H1 (cell line): ENCODE measurements at regions not wholly inside any gene's neighbourhood (a gene's known extent, or its start where the extent isn't known, plus 50 kb on each side); places are given as distances from the start of the nearest gene placed in this dataset.

ENCODE experiments used
- CTCF ChIA-PET: fragments of 300-600 bp; sonication (Branson Sonifier 250); formaldehyde crosslinking; loops from one replicate; lab custom pipeline; 2021; ENCODE audit not compliant: partially characterized antibody; lab: Charles Lee
- POLR2A ChIA-PET: fragments of 300-600 bp; sonication (Branson Sonifier 250); formaldehyde crosslinking; loops from one replicate; lab custom pipeline; 2021; ENCODE audit warnings: inconsistent platforms; ENCODE audit not compliant: partially characterized antibody; lab: Charles Lee
- DNase-seq, 2 experiments: peaks; one replicate each; pipeline versions ENCODE4 v3.0.0 to v3.0.0-alpha.2; 2010 to 2022; ENCODE audit warnings: low spot score in 2 of 2, low read depth in 1 of 2, mixed read lengths in 1 of 2
- FAIRE-seq: peaks from 2 replicates; lab custom pipeline; 2011; peaks lifted over from hg19 to GRCh38; lab: Jason Lieb, UNC
- H2AFZ ChIP-seq: 2 replicates; pipeline ENCODE4 v1.8.1; 2012; ENCODE audit warnings: low read length, inconsistent platforms
- H2AK5ac ChIP-seq: 2 replicates; pipeline ENCODE4 v1.6.1; 2013; ENCODE audit warnings: low read depth, low read length
- H2BK120ac ChIP-seq: replicated peaks from 2 replicates; pipeline ENCODE3; 2013; ENCODE audit warnings: low read depth, low read length, inconsistent platforms
- H2BK12ac ChIP-seq: 2 replicates; pipeline ENCODE4 v1.6.1; 2013; ENCODE audit warnings: low read depth, low read length
- H2BK15ac ChIP-seq: 2 replicates; pipeline ENCODE4 v1.6.1; 2013; ENCODE audit warnings: low read length
- H2BK20ac ChIP-seq: 2 replicates; pipeline ENCODE4 v1.6.1; 2013; ENCODE audit warnings: low read length
- H2BK5ac ChIP-seq: 2 replicates; pipeline ENCODE4 v1.6.1; 2013; ENCODE audit warnings: low read depth, low read length
- H3K14ac ChIP-seq: 2 replicates; pipeline ENCODE4 v1.6.1; 2013; ENCODE audit warnings: inconsistent platforms; ENCODE audit not compliant: insufficient read length
- H3K18ac ChIP-seq: 2 replicates; pipeline ENCODE4 v1.6.1; 2013; ENCODE audit warnings: low read length; ENCODE audit errors: extremely low read depth
- H3K23ac ChIP-seq: 2 replicates; pipeline ENCODE4 v1.6.1; 2013; ENCODE audit warnings: inconsistent platforms; ENCODE audit not compliant: insufficient read length
- H3K23me2 ChIP-seq: 2 replicates; pipeline ENCODE4 v1.6.1; 2013; ENCODE audit warnings: low read depth, low read length
- H3K27ac ChIP-seq: 2 replicates; pipeline ENCODE4 v1.6.1; 2011; ENCODE audit warnings: low read depth, low read length, inconsistent platforms
- H3K27me3 ChIP-seq, 4 experiments: replicated peaks in 1 of 4; 1 replicate in 1 of 4; 2 replicates in 3 of 4; pipeline versions ENCODE4 v1.6.1 to v1.8.1; 2011 to 2013; ENCODE audit warnings: low read length in 3 of 4, mild to moderate bottlenecking in 3 of 4, inconsistent platforms in 2 of 4, mixed read lengths in 2 of 4, moderate library complexity in 1 of 4; ENCODE audit not compliant: control insufficient read depth in 3 of 4, insufficient read depth in 3 of 4; ENCODE audit errors: extremely low read depth in 1 of 4
- H3K36me3 ChIP-seq, 4 experiments: 2 replicates each; pipeline versions ENCODE4 v1.6.1 to v1.8.1; 2011 to 2013; ENCODE audit warnings: mild to moderate bottlenecking in 4 of 4, low read length in 3 of 4, moderate library complexity in 2 of 4, control low read depth in 1 of 4, inconsistent platforms in 1 of 4; ENCODE audit not compliant: insufficient read depth in 4 of 4, control insufficient read depth in 2 of 4
- H3K4ac ChIP-seq: replicated peaks from 2 replicates; pipeline ENCODE3; 2013; ENCODE audit warnings: low read length, low read depth, mixed read lengths, inconsistent platforms; ENCODE audit not compliant: insufficient read length
- H3K4me1 ChIP-seq, 4 experiments: replicated peaks in 1 of 4; 1 replicate in 1 of 4; 2 replicates in 3 of 4; pipeline versions ENCODE4 v1.6.1 to v1.8.1; 2011 to 2013; ENCODE audit warnings: low read length in 3 of 4, inconsistent platforms in 2 of 4, mixed read lengths in 1 of 4; ENCODE audit not compliant: insufficient read depth in 4 of 4, control insufficient read depth in 3 of 4
- H3K4me2 ChIP-seq, 2 experiments: 2 replicates each; pipeline versions ENCODE4 v1.6.1 to v1.8.1; 2011 to 2013; ENCODE audit warnings: low read depth in 2 of 2, low read length in 2 of 2, control low read depth in 1 of 2, inconsistent platforms in 1 of 2, mild to moderate bottlenecking in 1 of 2; ENCODE audit not compliant: insufficient read depth in 1 of 2
- H3K4me3 ChIP-seq, 4 experiments: fragments of 200-600, 300-600 bp in 1 of 4; sonication (generic), shearing (Covaris generic), sonication (Bioruptor Twin) in 1 of 4; 2 replicates each; pipeline versions ENCODE4 v1.5.1 to v1.8.1; 2011 to 2016; ENCODE audit warnings: low read length in 4 of 4, low read depth in 3 of 4, control low read depth in 2 of 4, inconsistent platforms in 2 of 4, mild to moderate bottlenecking in 2 of 4, mixed read lengths in 1 of 4, moderate library complexity in 1 of 4; ENCODE audit not compliant: insufficient read depth in 2 of 4; ENCODE audit errors: extremely low read depth in 1 of 4
- H3K56ac ChIP-seq: replicated peaks from 2 replicates; pipeline ENCODE3; 2013; ENCODE audit warnings: low read depth, mild to moderate bottlenecking, mixed read lengths, low read length, inconsistent platforms; ENCODE audit not compliant: insufficient read length
- H3K79me1 ChIP-seq: 2 replicates; pipeline ENCODE4 v1.6.1; 2013; ENCODE audit warnings: low read depth, low read length, control low read depth
- H3K79me2 ChIP-seq, 2 experiments: 2 replicates each; pipeline versions ENCODE4 v1.6.1 to v1.8.1; 2012 to 2013; ENCODE audit warnings: low read length in 2 of 2, mild to moderate bottlenecking in 2 of 2, inconsistent platforms in 1 of 2; ENCODE audit not compliant: insufficient read depth in 2 of 2, control insufficient read depth in 1 of 2
- H3K9ac ChIP-seq, 4 experiments: replicated peaks in 1 of 4; 1 replicate in 1 of 4; 2 replicates in 3 of 4; pipeline versions ENCODE4 v1.6.1 to v1.8.1; 2011 to 2013; ENCODE audit warnings: low read depth in 3 of 4, low read length in 3 of 4, control low read depth in 2 of 4, mild to moderate bottlenecking in 2 of 4, moderate library complexity in 2 of 4, inconsistent platforms in 1 of 4; ENCODE audit errors: extremely low read depth in 1 of 4
- H3K9me3 ChIP-seq, 2 experiments: 2 replicates each; pipeline versions ENCODE4 v1.6.1 to v1.8.1; 2012 to 2013; ENCODE audit warnings: mild to moderate bottlenecking in 2 of 2, moderate library complexity in 2 of 2, control low read depth in 1 of 2, inconsistent platforms in 1 of 2, low read depth in 1 of 2, low read length in 1 of 2, mixed read lengths in 1 of 2; ENCODE audit not compliant: insufficient read depth in 2 of 2
- H4K20me1 ChIP-seq, 2 experiments: replicated peaks in 1 of 2; 2 replicates each; pipeline versions ENCODE3 to v1.8.1; 2011 to 2013; ENCODE audit warnings: inconsistent platforms in 2 of 2, low read length in 2 of 2, mild to moderate bottlenecking in 1 of 2; ENCODE audit not compliant: insufficient read depth in 2 of 2, control insufficient read depth in 1 of 2
- H4K5ac ChIP-seq: 2 replicates; pipeline ENCODE4 v1.6.1; 2013; ENCODE audit warnings: low read length, low read depth, mixed read lengths, inconsistent platforms; ENCODE audit not compliant: insufficient read length
- H4K8ac ChIP-seq: 2 replicates; pipeline ENCODE4 v1.8.0; 2013; ENCODE audit warnings: mild to moderate bottlenecking, moderate library complexity, low read length, inconsistent platforms; ENCODE audit not compliant: insufficient read depth; ENCODE audit errors: extremely low read depth
- H4K91ac ChIP-seq: replicated peaks from 2 replicates; pipeline ENCODE3; 2013; ENCODE audit warnings: low read length, mixed read lengths, inconsistent platforms; ENCODE audit not compliant: insufficient read length
- ATF3 ChIP-seq: IDR thresholded peaks from 2 replicates; pipeline ENCODE4 v1.6.1; 2011; ENCODE audit warnings: low read depth, mild to moderate bottlenecking, low read length; ENCODE audit not compliant: insufficient read depth
- CREB1 ChIP-seq: IDR thresholded peaks from 2 replicates; pipeline ENCODE4 v1.6.1; 2012; ENCODE audit warnings: inconsistent platforms
- HDAC2 ChIP-seq, 2 experiments: fragments of 300-600 bp in 1 of 2; sonication (generic) in 1 of 2; IDR thresholded peaks; 2 replicates each; pipeline ENCODE4 v1.6.1; 2011 to 2012; ENCODE audit warnings: low read depth in 2 of 2, low read length in 2 of 2, mild to moderate bottlenecking in 2 of 2, moderate library complexity in 2 of 2, borderline replicate concordance in 1 of 2, inconsistent platforms in 1 of 2
- KDM1A ChIP-seq: fragments of 200-600, 300-600 bp; sonication (generic); IDR thresholded peaks from 2 replicates; pipeline ENCODE4 v1.7.1; 2016; ENCODE audit warnings: mild to moderate bottlenecking, low read length, borderline replicate concordance
- NRF1 ChIP-seq: IDR thresholded peaks from 2 replicates; pipeline ENCODE4 v1.6.1; 2011; ENCODE audit warnings: mild to moderate bottlenecking, low read depth, low read length, improper control_type of control experiment
- ZNF274 ChIP-seq: IDR thresholded peaks from 2 replicates; pipeline ENCODE4 v1.7.0; 2012; ENCODE audit warnings: low read length, borderline replicate concordance; ENCODE audit errors: extremely low read depth
- WGBS, 2 experiments: shearing (Covaris generic) in 1 of 2; methylation state at CpG; one replicate each; pipeline versions ENCODE4 v1.1.6 to v1.1.7; 2013 to 2015; ENCODE audit warnings: low lambda C conversion rate in 2 of 2, mixed read lengths in 2 of 2, inconsistent platforms in 1 of 2, low coverage in 1 of 2, missing lambda C conversion rate in 1 of 2; ENCODE audit not compliant: insufficient replicate concordance in 2 of 2, insufficient coverage in 1 of 2, insufficient read length in 1 of 2; ENCODE audit errors: extremely low coverage in 1 of 2, missing lambda C conversion rate in 1 of 2; 5-methylcytosine and 5-hydroxymethylcytosine counted together

- H2BK15ac ChIP-seq, result no peak overlapping the region
- H3K56ac ChIP-seq, result no peak overlapping the region
- H2BK5ac ChIP-seq, result no peak overlapping the region
- H3K9me3 ChIP-seq, result no peaks in the 10 kb centered on the region
- no peaks in the 10 kb centered on the region for H3K23me2 ChIP-seq
- ChIA-PET POLR2A (no interaction called here), CTCF (interaction anchor here (1.0 to 1.8 kb wide), 2 partner anchors 12 to 138 kb away, joined by 3 to 4 read pairs; no protein-coding TSS in a partner anchor)
- no peak overlapping the region for H3K14ac ChIP-seq
- H3K4me3 ChIP-seq, result peak overlapping the region in 1 of 4 experiments; percentile 21; a peak in 1 of 8 replicates
- no peaks in the 10 kb centered on the region for H3K36me3 ChIP-seq
- H2BK20ac ChIP-seq, result no peak overlapping the region
- H3K27ac ChIP-seq, result no peak overlapping the region
- peak overlapping the region; percentile 46 to 53; a peak in 3 of 4 replicates for H3K4me2 ChIP-seq
- no peak for TF ChIP-seq KDM1A
- TF ChIP-seq ZNF274, result no peak
- TF ChIP-seq CREB1, result no peak
- TF ChIP-seq ATF3, result no peak
- TF ChIP-seq NRF1, result no peak
- TF ChIP-seq HDAC2 (IDR thresholded peaks at IDR 0.05; ENCODE audit: borderline replicate concordance in 1 of 2, low read depth in 2 of 2, low read length in 2 of 2), result no peak
- no peak overlapping the region for H3K9ac ChIP-seq
- no peak overlapping the region for H2AK5ac ChIP-seq
- no peak overlapping the region for H4K5ac ChIP-seq
- no peak overlapping the region for H4K8ac ChIP-seq
- H2AFZ ChIP-seq, result no peak overlapping the region
- no peak overlapping the region for H3K4ac ChIP-seq
- DNase-seq (no peak), FAIRE-seq (no peak)
- no peaks in the 10 kb centered on the region for H3K79me2 ChIP-seq
- no peak overlapping the region for H3K23ac ChIP-seq
- peaks cover 0 to 9% (median under 1%) of the 10 kb centered on the region in 4 experiments; a peak in 2 of 7 replicates for H3K4me1 ChIP-seq
- no peaks in the 10 kb centered on the region for H4K20me1 ChIP-seq
- H2BK12ac ChIP-seq, result no peak overlapping the region
- no peaks in the 10 kb centered on the region for H3K79me1 ChIP-seq
- no peak overlapping the region; the same call in 1 of the 2 replicates for H3K18ac ChIP-seq
- H2BK120ac ChIP-seq, result no peak overlapping the region
- 6% methylated on average over 9 of the region's 11 CpGs; no CpG with 5 or more reads in 1 of the 2 experiments for WGBS, 2 experiments
- H4K91ac ChIP-seq, result no peak overlapping the region
- peaks cover 7 to 37% (median 14%) of the 10 kb centered on the region in 4 experiments; a peak in 5 of 7 replicates for H3K27me3 ChIP-seq
Measured at GRCh38 chrX:150225756-150226155, 137.4 kb upstream of the MAMLD1 start.
